ENCODE measurements at regions not wholly inside any gene's neighbourhood (a gene's known extent, or its start where the extent isn't known, plus 50 kb on each side); places are given as distances from the start of the nearest gene placed in this dataset.

GRCh38 chr22:25453058-25453457, 111.4 kb upstream of the GRK3 start:
- Histone ChIP-seq H2AFZ (no peak overlapping the region), H3K9me2 (ENCODE audit: insufficient read depth) (no peaks in the 10 kb centered on the region), H3K4me2 (no peak overlapping the region), H4K20me1 (replicated peaks; ENCODE audit: insufficient read depth) (peaks cover 59% of the 10 kb centered on the region), H3K36me3 (ENCODE audit: insufficient read depth) (peaks cover 7% of the 10 kb centered on the region; the same call in 1 of the 2 replicates), H3K79me2 (replicated peaks; ENCODE audit: insufficient read depth) (peaks cover 81% of the 10 kb centered on the region), H3K27me3 (ENCODE audit: insufficient read depth) (no peaks in the 10 kb centered on the region), H3K27ac (ENCODE audit: low read depth) (peak overlapping the region; percentile 51; the same call in 1 of the 2 replicates), H3K4me3 (no peak overlapping the region), H3F3A (replicated peaks; ENCODE audit: low read depth) (0 out of 2 replicates have a peak, but pooled peaks cover 3% of the 10 kb centered on the region), H3K4me1 (ENCODE audit: insufficient read depth) (peaks cover 15% of the 10 kb centered on the region; the same call in 1 of the 2 replicates)
- Mint-ChIP-seq H3K9me3 (no peaks in the 10 kb centered on the region; the same call in 2 of the 3 replicates), H3K27ac (no peak overlapping the region; the same call in 1 of the 2 replicates), H3K4me3 (no peak overlapping the region), H3K27me3 (ENCODE audit: insufficient read depth, low read depth, poor library complexity) (peaks cover 4% of the 10 kb centered on the region), H3K4me1 (peaks cover 14% of the 10 kb centered on the region), H3K36me3 (ENCODE audit: low read depth) (peaks cover 22% of the 10 kb centered on the region)
- ATAC-seq = no peak
- TF ChIP-seq NANOG (IDR thresholded peaks at IDR 0.05; ENCODE audit: borderline replicate concordance) = no peak
- TF ChIP-seq EZH2 (IDR thresholded peaks at IDR 0.05; ENCODE audit: low read depth, unreplicated experiment) = no peak
- TF ChIP-seq JUNB (IDR thresholded peaks at IDR 0.05; ENCODE audit: unreplicated experiment) = no peak
- TF ChIP-seq ETS1 (IDR thresholded peaks at IDR 0.05) = no peak
- no peak for TF ChIP-seq REST (IDR thresholded peaks at IDR 0.05; ENCODE audit: unreplicated experiment)
- TF ChIP-seq EZH2phosphoT487 (IDR thresholded peaks at IDR 0.05; ENCODE audit: unreplicated experiment) = no peak
- TF ChIP-seq ZNF462 (CRISPR knock-in tag; IDR thresholded peaks at IDR 0.05) = no peak
- TF ChIP-seq ZNF114 (CRISPR knock-in tag; IDR thresholded peaks at IDR 0.05) = no peak
- TF ChIP-seq CTCF (conservative IDR thresholded peaks at IDR 0.05; ENCODE audit: low read depth in 2 of 2) = no peak
- no peak for TF ChIP-seq STAT1 (IDR thresholded peaks at IDR 0.05; ENCODE audit: unreplicated experiment)
- TF ChIP-seq POLR2AphosphoS5 (IDR thresholded peaks at IDR 0.05; ENCODE audit: low read depth) = no peak
- no peak for DNase-seq (ENCODE audit: low spot score)

Measured in GM23338 (cell line).